ENCODE measurements at regions not wholly inside any gene's neighbourhood (a gene's known extent, or its start where the extent isn't known, plus 50 kb on each side); places are given as distances from the start of the nearest gene placed in this dataset.

DNA sequence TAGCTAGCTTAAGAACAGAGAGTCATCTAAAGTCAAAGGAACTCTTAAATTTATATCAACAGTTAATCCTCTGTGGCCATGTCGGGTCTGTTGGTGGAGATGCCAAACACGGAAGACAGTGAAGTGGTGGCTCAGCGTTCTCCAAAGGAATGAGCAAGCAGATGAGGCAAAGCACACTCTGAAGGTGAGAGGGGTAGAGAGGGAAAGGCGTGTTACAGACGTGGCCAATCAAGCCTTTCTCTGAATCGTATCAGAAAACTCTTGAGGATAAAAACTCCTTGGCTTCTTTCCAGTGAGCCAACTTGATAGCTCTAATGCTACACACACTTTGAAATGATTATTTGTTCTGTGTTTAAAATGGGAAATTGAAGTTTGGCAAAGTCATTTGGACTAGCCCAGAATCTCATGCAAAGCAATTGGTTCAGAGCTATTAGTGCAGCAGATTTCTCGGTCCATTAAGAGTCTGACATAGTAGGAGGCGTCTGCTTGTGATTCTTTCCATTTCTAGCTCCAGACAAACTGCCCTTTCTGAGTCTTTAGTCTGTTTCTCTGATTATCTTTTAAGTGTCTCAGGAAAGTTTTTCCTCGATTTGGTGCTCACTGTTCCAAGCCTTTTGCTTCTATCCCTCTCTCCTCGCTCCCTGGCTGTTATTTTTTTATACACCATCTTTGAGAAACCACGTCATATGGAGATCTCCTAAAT lies 57.5 kb upstream of the CPO start:
- Histone ChIP-seq H3K4me1 (peaks cover 0 to 3% (median under 1%) of the 10 kb centered on the region in 4 donors), H3K9me3 (no peaks in the 10 kb centered on the region), H3K27ac (replicated peaks in 1 of 4) (no peak overlapping the region), H3K36me3 (no peaks in the 10 kb centered on the region), H3K4me3 (no peak overlapping the region), H3K27me3 (no peaks in the 10 kb centered on the region)
- TF ChIP-seq EP300 (IDR thresholded peaks at IDR 0.05) (no peak), CTCF (IDR thresholded peaks at IDR 0.05) (no peak), POLR2A (IDR thresholded peaks at IDR 0.05; ENCODE audit: low read depth) (no peak), POLR2AphosphoS5 (IDR thresholded peaks at IDR 0.05) (no peak)
- DNase-seq (ENCODE audit: extremely low spot score): no peak
- intact Hi-C loops (cut with DNase I): no loop called here
- 60% methylated on average over 11 of the region's 11 CpGs for WGBS

- Histone ChIP-seq H3K27ac (replicated peaks in 1 of 4) (no peak overlapping the region), H3K4me1 (peaks cover 0 to 3% (median 0%) of the 10 kb centered on the region in 4 donors), H3K4me3 (no peak overlapping the region), H3K36me3 (no peaks in the 10 kb centered on the region), H3K27me3 (no peaks in the 10 kb centered on the region), H3K9me3 (no peaks in the 10 kb centered on the region)
- 72% methylated on average over 4 of the region's 4 CpGs for WGBS
- intact Hi-C loops (cut with DNase I): no loop called here
- DNase-seq (ENCODE audit: extremely low spot score): no peak
- TF ChIP-seq EP300 (IDR thresholded peaks at IDR 0.05) (no peak), POLR2A (IDR thresholded peaks at IDR 0.05; ENCODE audit: low read depth) (no peak), POLR2AphosphoS5 (IDR thresholded peaks at IDR 0.05) (no peak), CTCF (IDR thresholded peaks at IDR 0.05) (no peak)
Observed at GRCh38 chr2:206886696-206887095, 52.6 kb upstream of the CPO start.

DNA sequence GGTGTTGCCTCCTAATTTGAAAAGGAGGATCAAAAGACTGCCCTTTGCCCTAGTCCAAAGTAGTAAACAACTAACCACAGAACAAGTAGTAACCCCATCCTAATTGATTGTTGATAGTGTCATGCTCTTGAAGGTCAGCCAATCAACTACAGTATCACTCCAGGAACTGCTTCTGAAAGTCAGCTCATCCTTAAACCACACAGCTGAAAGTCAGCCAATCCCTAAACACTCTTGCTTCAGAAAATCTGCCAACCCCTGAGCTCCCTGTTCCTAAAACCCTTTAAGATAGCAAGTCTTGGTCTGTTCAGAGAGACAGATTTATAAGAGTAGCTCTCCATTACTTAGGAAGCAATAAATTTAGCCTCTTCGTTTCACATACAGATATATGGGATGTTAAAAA lies 51.6 kb upstream of the CPO start:
- no peaks in the 10 kb centered on the region for H3K36me3 ChIP-seq
- intact Hi-C loops (cut with DNase I): no loop called here

More for the DNA sequence above, 51.6 kb upstream of the CPO start:
- Histone ChIP-seq H3K9me3 (no peaks in the 10 kb centered on the region), H3K4me1 (no peaks in the 10 kb centered on the region), H3K27me3 (no peaks in the 10 kb centered on the region), H3K27ac (replicated peaks in 1 of 4) (no peak overlapping the region), H3K4me3 (no peak overlapping the region)
- WGBS: 92% methylated on average over 1 of the region's 1 CpG
- TF ChIP-seq CTCF (IDR thresholded peaks at IDR 0.05) (no peak), POLR2AphosphoS5 (IDR thresholded peaks at IDR 0.05) (no peak), EP300 (IDR thresholded peaks at IDR 0.05) (no peak), POLR2A (IDR thresholded peaks at IDR 0.05; ENCODE audit: low read depth) (no peak)
- no peak for DNase-seq (ENCODE audit: extremely low spot score)
